ENCODE measurements at regions not wholly inside any gene's neighbourhood (a gene's known extent, or its start where the extent isn't known, plus 50 kb on each side); places are given as distances from the start of the nearest gene placed in this dataset.

DNA sequence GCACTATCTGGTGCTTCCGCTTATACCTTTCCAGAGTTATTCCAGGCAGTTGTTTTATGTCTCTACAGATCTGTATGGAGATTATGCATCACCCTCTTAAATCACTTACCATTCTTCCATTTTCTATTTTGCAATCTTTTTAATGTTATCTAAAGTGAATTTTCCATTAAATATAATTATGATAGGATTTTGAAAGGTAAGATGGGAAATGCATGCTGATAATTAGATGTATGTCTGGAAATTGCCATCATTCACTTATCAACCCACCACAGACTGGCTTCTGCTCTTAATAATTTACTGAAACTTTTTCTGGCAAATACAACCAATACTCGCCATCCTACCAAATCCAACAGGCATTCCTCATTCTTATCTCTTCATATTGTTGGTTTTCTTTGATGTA lies 227.4 kb upstream of the MC4R start:
- H3K27me3 ChIP-seq: no peaks in the 10 kb centered on the region
- H3K27ac ChIP-seq: no peak overlapping the region
- H3K36me3 ChIP-seq: no peaks in the 10 kb centered on the region
- no peaks in the 10 kb centered on the region for H3K9me3 ChIP-seq
- H3K4me1 ChIP-seq: no peaks in the 10 kb centered on the region
- no peak overlapping the region for H3K4me3 ChIP-seq
- DNase-seq (ENCODE audit: low spot score): no peak
- TF ChIP-seq, protein P1, sequence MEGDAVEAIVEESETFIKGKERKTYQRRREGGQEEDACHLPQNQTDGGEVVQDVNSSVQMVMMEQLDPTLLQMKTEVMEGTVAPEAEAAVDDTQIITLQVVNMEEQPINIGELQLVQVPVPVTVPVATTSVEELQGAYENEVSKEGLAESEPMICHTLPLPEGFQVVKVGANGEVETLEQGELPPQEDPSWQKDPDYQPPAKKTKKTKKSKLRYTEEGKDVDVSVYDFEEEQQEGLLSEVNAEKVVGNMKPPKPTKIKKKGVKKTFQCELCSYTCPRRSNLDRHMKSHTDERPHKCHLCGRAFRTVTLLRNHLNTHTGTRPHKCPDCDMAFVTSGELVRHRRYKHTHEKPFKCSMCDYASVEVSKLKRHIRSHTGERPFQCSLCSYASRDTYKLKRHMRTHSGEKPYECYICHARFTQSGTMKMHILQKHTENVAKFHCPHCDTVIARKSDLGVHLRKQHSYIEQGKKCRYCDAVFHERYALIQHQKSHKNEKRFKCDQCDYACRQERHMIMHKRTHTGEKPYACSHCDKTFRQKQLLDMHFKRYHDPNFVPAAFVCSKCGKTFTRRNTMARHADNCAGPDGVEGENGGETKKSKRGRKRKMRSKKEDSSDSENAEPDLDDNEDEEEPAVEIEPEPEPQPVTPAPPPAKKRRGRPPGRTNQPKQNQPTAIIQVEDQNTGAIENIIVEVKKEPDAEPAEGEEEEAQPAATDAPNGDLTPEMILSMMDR (IDR thresholded peaks at IDR 0.05): no peak

DNA sequence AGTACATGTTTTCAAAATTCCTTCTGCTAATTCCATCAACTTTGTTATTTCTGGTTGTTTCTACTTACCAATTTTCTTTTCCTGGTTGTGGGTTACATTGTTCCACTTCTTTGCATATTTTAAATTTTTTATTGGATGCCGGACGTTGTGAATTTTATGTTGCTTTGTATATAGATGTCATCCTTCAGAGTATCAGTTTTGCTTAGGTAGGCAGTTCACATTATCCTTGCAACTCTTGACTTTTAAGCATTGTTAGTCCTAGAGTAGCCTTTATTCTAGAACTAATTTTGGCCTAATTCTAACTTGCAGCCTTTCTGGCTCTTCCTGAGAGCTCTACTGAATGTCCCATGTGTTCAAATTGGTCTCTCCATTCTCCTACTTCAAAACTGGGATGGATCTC lies 228.7 kb upstream of the MC4R start:
- H3K27me3 ChIP-seq: no peaks in the 10 kb centered on the region

DNA sequence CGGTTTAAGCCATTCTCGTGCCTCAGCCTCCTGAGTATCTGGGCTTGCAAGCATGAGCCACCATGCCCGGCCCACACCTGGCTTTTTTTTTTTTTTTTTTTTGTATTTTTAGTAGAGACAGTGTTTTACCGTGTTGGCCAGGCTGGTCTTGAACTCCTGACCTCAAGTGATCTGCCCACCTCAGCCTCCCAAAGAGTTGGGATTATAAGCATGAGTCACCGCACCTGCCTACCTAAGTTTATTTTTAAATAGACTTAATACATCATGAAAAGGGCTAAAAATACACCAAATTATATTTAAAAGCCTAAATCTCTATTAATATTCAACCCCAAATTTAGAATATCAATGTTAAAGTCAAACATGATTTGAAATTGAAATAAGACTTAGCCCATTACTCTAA lies 250.8 kb upstream of the MC4R start:
- no peak overlapping the region for H3K27ac ChIP-seq

More for the DNA sequence above, 228.7 kb upstream of the MC4R start:
- H3K4me3 ChIP-seq: no peak overlapping the region
- DNase-seq (ENCODE audit: low spot score): no peak
- no peaks in the 10 kb centered on the region for H3K9me3 ChIP-seq
- H3K27ac ChIP-seq: no peak overlapping the region
- H3K4me1 ChIP-seq: no peaks in the 10 kb centered on the region
- TF ChIP-seq, protein P1 (IDR thresholded peaks at IDR 0.05): no peak
- H3K36me3 ChIP-seq: no peaks in the 10 kb centered on the region

DNA sequence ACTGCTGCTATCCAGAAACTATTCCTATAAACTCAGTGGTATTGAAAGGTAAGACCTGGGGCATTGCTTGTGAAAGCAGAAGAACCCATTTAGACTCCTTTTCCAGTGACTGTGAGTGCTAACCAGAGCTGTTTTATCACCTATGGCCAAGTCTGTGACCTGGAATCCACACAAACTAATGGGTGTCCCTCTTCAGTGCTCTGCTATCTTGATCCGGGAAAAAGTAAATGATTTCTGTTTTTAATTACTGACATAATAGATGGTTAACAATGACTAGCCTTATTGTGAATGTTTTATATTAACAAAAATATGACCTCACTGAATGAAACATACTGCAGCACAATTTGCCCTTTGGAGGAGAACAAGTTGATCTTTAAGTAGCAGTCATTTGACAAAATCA lies 251.6 kb upstream of the MC4R start:
- H3K27ac ChIP-seq: no peak overlapping the region
- no peaks in the 10 kb centered on the region for H3K4me1 ChIP-seq
- H3K4me3 ChIP-seq: no peak overlapping the region
- TF ChIP-seq, protein P1 (IDR thresholded peaks at IDR 0.05): no peak
- no peaks in the 10 kb centered on the region for H3K36me3 ChIP-seq
- no peak for DNase-seq (ENCODE audit: low spot score)
- no peaks in the 10 kb centered on the region for H3K27me3 ChIP-seq
- H3K9me3 ChIP-seq: no peaks in the 10 kb centered on the region

More for the DNA sequence above, 250.8 kb upstream of the MC4R start:
- no peaks in the 10 kb centered on the region for H3K4me1 ChIP-seq
- no peaks in the 10 kb centered on the region for H3K27me3 ChIP-seq
- no peak overlapping the region for H3K4me3 ChIP-seq
- TF ChIP-seq, protein P1 (IDR thresholded peaks at IDR 0.05): no peak
- no peak for DNase-seq (ENCODE audit: low spot score)
- no peaks in the 10 kb centered on the region for H3K36me3 ChIP-seq
- H3K9me3 ChIP-seq: no peaks in the 10 kb centered on the region

DNA sequence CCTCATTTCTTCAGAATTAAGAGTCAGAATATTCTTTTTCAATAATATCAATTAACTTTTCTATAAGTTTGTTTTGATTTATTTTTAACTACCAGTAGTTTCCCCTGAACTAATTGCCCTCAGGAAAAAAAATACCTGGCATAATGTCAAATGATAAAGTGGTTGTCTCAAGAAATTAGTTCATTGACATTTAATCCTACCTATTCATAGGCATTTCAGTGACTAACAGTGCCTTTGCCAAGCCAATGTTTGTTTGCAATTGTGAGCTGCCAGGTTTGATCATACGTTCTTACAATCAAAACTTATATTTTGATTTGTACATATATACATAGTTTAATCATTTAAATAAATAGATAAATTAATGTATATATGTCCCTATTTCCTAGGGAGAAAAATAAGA lies 267.3 kb upstream of the MC4R start:
- TF ChIP-seq, protein P1 (IDR thresholded peaks at IDR 0.05): no peak
- Histone ChIP-seq H3K27ac (no peak overlapping the region), H3K9me3 (no peaks in the 10 kb centered on the region), H3K4me3 (no peak overlapping the region), H3K4me1 (no peaks in the 10 kb centered on the region), H3K36me3 (no peaks in the 10 kb centered on the region), H3K27me3 (no peaks in the 10 kb centered on the region)
- DNase-seq (ENCODE audit: low spot score): no peak

DNA sequence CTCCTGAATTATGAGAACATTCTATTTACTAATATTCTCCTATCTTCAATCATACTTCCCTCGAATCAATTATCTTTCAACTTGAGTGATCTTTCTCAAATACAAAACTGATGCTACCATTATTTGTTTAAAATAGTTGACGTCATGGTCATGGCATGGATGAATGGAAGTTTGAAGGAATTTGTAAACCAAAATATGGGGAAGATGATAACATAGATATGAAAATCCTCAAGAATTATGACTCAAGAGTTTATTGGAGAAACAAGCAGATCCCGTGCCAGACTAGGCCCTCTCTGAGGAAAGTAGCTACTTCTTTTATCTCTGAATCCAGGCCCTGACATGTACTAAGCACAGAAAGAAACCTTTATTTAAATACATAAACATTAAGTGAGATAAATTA lies 270.4 kb upstream of the MC4R start:
- Histone ChIP-seq H3K9me3 (no peaks in the 10 kb centered on the region), H3K27me3 (no peaks in the 10 kb centered on the region), H3K4me3 (no peak overlapping the region), H3K27ac (no peak overlapping the region), H3K36me3 (no peaks in the 10 kb centered on the region), H3K4me1 (no peaks in the 10 kb centered on the region)
- TF ChIP-seq, protein P1 (IDR thresholded peaks at IDR 0.05): no peak
- DNase-seq (ENCODE audit: low spot score): no peak
